ENCODE measurements at regions not wholly inside any gene's neighbourhood (a gene's known extent, or its start where the extent isn't known, plus 50 kb on each side); places are given as distances from the start of the nearest gene placed in this dataset.

DNA sequence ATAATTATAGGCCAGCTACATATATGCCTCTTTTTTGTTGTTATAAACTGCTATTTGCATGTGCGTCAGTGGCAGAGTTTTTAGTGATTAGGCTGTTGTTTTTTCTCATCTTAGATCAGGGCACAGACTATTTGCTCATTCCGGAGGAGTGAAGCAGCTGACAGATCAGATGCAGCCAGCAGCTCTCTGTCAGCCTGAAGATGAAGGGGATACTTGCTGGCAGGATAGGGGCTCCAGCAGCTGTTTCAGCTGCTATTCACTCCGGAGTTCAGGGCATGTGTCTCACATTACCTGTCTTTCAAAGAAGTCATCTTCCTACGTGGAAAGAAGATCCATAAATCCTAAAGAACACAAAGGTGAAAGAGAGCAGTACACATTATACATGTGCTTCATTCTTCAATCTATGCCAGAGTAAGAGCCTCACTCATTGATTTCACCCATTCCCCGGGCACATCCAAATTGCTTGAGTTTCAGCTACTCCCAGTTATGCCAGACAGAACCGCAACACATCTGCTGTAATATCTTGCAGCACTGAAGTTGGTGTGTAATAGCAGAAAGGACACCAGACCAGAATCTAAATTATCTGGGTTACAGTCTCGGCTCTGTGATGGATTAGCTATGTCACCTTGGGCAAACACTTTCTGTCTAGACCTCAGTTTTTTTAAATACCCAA, 182.8 kb upstream of the CHRM2 start (continued):
- TF ChIP-seq RXRA (IDR thresholded peaks at IDR 0.05; ENCODE audit: insufficient read depth, low read depth, low read length) (no peak), GTF2F1 (IDR thresholded peaks at IDR 0.05; ENCODE audit: borderline replicate concordance, low read depth, low read length) (no peak), SIRT6 (IDR thresholded peaks at IDR 0.05; ENCODE audit: low read length) (no peak)
- TF ChIP-seq, protein P1, sequence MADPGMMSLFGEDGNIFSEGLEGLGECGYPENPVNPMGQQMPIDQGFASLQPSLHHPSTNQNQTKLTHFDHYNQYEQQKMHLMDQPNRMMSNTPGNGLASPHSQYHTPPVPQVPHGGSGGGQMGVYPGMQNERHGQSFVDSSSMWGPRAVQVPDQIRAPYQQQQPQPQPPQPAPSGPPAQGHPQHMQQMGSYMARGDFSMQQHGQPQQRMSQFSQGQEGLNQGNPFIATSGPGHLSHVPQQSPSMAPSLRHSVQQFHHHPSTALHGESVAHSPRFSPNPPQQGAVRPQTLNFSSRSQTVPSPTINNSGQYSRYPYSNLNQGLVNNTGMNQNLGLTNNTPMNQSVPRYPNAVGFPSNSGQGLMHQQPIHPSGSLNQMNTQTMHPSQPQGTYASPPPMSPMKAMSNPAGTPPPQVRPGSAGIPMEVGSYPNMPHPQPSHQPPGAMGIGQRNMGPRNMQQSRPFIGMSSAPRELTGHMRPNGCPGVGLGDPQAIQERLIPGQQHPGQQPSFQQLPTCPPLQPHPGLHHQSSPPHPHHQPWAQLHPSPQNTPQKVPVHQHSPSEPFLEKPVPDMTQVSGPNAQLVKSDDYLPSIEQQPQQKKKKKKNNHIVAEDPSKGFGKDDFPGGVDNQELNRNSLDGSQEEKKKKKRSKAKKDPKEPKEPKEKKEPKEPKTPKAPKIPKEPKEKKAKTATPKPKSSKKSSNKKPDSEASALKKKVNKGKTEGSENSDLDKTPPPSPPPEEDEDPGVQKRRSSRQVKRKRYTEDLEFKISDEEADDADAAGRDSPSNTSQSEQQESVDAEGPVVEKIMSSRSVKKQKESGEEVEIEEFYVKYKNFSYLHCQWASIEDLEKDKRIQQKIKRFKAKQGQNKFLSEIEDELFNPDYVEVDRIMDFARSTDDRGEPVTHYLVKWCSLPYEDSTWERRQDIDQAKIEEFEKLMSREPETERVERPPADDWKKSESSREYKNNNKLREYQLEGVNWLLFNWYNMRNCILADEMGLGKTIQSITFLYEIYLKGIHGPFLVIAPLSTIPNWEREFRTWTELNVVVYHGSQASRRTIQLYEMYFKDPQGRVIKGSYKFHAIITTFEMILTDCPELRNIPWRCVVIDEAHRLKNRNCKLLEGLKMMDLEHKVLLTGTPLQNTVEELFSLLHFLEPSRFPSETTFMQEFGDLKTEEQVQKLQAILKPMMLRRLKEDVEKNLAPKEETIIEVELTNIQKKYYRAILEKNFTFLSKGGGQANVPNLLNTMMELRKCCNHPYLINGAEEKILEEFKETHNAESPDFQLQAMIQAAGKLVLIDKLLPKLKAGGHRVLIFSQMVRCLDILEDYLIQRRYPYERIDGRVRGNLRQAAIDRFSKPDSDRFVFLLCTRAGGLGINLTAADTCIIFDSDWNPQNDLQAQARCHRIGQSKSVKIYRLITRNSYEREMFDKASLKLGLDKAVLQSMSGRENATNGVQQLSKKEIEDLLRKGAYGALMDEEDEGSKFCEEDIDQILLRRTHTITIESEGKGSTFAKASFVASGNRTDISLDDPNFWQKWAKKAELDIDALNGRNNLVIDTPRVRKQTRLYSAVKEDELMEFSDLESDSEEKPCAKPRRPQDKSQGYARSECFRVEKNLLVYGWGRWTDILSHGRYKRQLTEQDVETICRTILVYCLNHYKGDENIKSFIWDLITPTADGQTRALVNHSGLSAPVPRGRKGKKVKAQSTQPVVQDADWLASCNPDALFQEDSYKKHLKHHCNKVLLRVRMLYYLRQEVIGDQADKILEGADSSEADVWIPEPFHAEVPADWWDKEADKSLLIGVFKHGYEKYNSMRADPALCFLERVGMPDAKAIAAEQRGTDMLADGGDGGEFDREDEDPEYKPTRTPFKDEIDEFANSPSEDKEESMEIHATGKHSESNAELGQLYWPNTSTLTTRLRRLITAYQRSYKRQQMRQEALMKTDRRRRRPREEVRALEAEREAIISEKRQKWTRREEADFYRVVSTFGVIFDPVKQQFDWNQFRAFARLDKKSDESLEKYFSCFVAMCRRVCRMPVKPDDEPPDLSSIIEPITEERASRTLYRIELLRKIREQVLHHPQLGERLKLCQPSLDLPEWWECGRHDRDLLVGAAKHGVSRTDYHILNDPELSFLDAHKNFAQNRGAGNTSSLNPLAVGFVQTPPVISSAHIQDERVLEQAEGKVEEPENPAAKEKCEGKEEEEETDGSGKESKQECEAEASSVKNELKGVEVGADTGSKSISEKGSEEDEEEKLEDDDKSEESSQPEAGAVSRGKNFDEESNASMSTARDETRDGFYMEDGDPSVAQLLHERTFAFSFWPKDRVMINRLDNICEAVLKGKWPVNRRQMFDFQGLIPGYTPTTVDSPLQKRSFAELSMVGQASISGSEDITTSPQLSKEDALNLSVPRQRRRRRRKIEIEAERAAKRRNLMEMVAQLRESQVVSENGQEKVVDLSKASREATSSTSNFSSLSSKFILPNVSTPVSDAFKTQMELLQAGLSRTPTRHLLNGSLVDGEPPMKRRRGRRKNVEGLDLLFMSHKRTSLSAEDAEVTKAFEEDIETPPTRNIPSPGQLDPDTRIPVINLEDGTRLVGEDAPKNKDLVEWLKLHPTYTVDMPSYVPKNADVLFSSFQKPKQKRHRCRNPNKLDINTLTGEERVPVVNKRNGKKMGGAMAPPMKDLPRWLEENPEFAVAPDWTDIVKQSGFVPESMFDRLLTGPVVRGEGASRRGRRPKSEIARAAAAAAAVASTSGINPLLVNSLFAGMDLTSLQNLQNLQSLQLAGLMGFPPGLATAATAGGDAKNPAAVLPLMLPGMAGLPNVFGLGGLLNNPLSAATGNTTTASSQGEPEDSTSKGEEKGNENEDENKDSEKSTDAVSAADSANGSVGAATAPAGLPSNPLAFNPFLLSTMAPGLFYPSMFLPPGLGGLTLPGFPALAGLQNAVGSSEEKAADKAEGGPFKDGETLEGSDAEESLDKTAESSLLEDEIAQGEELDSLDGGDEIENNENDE (IDR thresholded peaks at IDR 0.05; ENCODE audit: insufficient replicate concordance, low read length): no peak
- TF ChIP-seq, protein P2, sequence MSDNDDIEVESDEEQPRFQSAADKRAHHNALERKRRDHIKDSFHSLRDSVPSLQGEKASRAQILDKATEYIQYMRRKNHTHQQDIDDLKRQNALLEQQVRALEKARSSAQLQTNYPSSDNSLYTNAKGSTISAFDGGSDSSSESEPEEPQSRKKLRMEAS (IDR thresholded peaks at IDR 0.05): no peak
